DOHH2 (cell line): ENCODE measurements at regions not wholly inside any gene's neighbourhood (a gene's known extent, or its start where the extent isn't known, plus 50 kb on each side); places are given as distances from the start of the nearest gene placed in this dataset.

Experiments
- CTCF ChIP-seq: fragments of 200-600 bp; sonication (generic); IDR thresholded peaks from one replicate; pipeline ENCODE4 v1.5.1; 2014; ENCODE audit warnings: antibody characterized with exemption, mild to moderate bottlenecking, low read depth, low read length; ENCODE audit not compliant: poor library complexity, severe bottlenecking
- EZH2phosphoT487 ChIP-seq: fragments of 200-600 bp; sonication (generic); IDR thresholded peaks from 2 replicates; pipeline ENCODE4 v1.6.1; 2017; ENCODE audit warnings: borderline replicate concordance, mild to moderate bottlenecking, antibody characterized with exemption, low read length, moderate library complexity, mixed read lengths

- TF ChIP-seq CTCF (no peak), EZH2phosphoT487 (no peak)
Measured at GRCh38 chr9:119086590-119086989, 282.6 kb downstream of the BRINP1 start.
